Amniotic stem cell (primary cell): ENCODE measurements at regions not wholly inside any gene's neighbourhood (a gene's known extent, or its start where the extent isn't known, plus 50 kb on each side); places are given as distances from the start of the nearest gene placed in this dataset.
A peak's percentile ranks its signal among the peaks of the same experiment; 100 is the strongest.
"Not testable (repeated sequence)": the region's sequence is repeated elsewhere in the genome, so short reads cannot be mapped to it uniquely, and the experiment has no call there.

Experiments used
- DNase-seq: peaks from one replicate; lab custom pipeline; 2025; lab: John Stamatoyannopoulos, UW

- no peak for DNase-seq
Measured at GRCh38 chr5:67639976-67640375, 443.4 kb upstream of the CD180 start.

- DNase-seq = no peak
Measured at GRCh38 chr5:67639313-67639712, 442.7 kb upstream of the CD180 start.

- no peak for DNase-seq
Measured at GRCh38 chr5:67636850-67637524, 440.4 kb upstream of the CD180 start.

GRCh38 chr5:67636091-67636490 lies 439.5 kb upstream of the CD180 start:
- no peak for DNase-seq

GRCh38 chr5:67627079-67627478 lies 430.5 kb upstream of the CD180 start:
- DNase-seq = not testable (repeated sequence)

GRCh38 chr5:67623078-67623477 lies 426.5 kb upstream of the CD180 start:
- no peak for DNase-seq

GRCh38 chr5:67620424-67621397 lies 424.1 kb upstream of the CD180 start:
- DNase-seq = no peak

GRCh38 chr5:67619636-67620035 lies 423.0 kb upstream of the CD180 start:
- DNase-seq = no peak

- no peak for DNase-seq
Measured at GRCh38 chr5:67619235-67619634, 422.6 kb upstream of the CD180 start.

GRCh38 chr5:67617051-67617450 lies 420.5 kb upstream of the CD180 start:
- DNase-seq = no peak

GRCh38 chr5:67612961-67613360 lies 416.4 kb upstream of the CD180 start:
- no peak for DNase-seq

GRCh38 chr5:67610186-67610912 lies 413.8 kb upstream of the CD180 start:
- DNase-seq = no peak

GRCh38 chr5:67607958-67608357 lies 411.4 kb upstream of the CD180 start:
- no peak for DNase-seq

- DNase-seq = no peak
Measured at GRCh38 chr5:67606586-67606947, 410.0 kb upstream of the CD180 start.

GRCh38 chr5:67605730-67606585 lies 409.4 kb upstream of the CD180 start:
- DNase-seq = no peak

GRCh38 chr5:67591491-67591890 lies 394.9 kb upstream of the CD180 start:
- DNase-seq = no peak

GRCh38 chr5:67588389-67588788 lies 391.8 kb upstream of the CD180 start:
- no peak for DNase-seq

GRCh38 chr5:67581203-67581602 lies 384.6 kb upstream of the CD180 start:
- no peak for DNase-seq

GRCh38 chr5:67578011-67578410 lies 381.4 kb upstream of the CD180 start:
- DNase-seq = no peak

GRCh38 chr5:67577424-67577823 lies 380.8 kb upstream of the CD180 start:
- DNase-seq = peak; percentile 2

GRCh38 chr5:67576112-67576511 lies 379.5 kb upstream of the CD180 start:
- no peak for DNase-seq

- no peak for DNase-seq
Measured at GRCh38 chr5:67575087-67575486, 378.5 kb upstream of the CD180 start.
